Keratinocyte (primary cell): ENCODE measurements at regions not wholly inside any gene's neighbourhood (a gene's known extent, or its start where the extent isn't known, plus 50 kb on each side); places are given as distances from the start of the nearest gene placed in this dataset.

Experiments used
- DNase-seq: peaks from one replicate; pipeline ENCODE4 v3.0.0-alpha.2; 2011; ENCODE audit warnings: low read depth, missing footprints, low spot score
- FAIRE-seq: peaks from 2 replicates; lab custom pipeline; 2011; peaks lifted over from hg19 to GRCh38; lab: Jason Lieb, UNC
- H2AFZ ChIP-seq: 2 replicates; pipeline ENCODE4 v1.6.0; 2012; ENCODE audit warnings: low read length, control low read depth, inconsistent platforms; ENCODE audit not compliant: control insufficient read depth
- H3K27ac ChIP-seq: 2 replicates; pipeline ENCODE4 v1.5.1; 2011; ENCODE audit warnings: low read length; ENCODE audit not compliant: control insufficient read depth, insufficient read depth
- H3K27me3 ChIP-seq: 3 replicates; pipeline ENCODE4 v1.6.0; 2011; ENCODE audit warnings: low read length; ENCODE audit not compliant: control insufficient read depth, insufficient read depth; ENCODE audit errors: extremely low read depth
- H3K36me3 ChIP-seq, 2 experiments: 2 replicates in 1 of 2; 3 replicates in 1 of 2; pipeline ENCODE4 v1.5.1; 2011; ENCODE audit warnings: low read length in 2 of 2, mild to moderate bottlenecking in 1 of 2; ENCODE audit not compliant: control insufficient read depth in 2 of 2, insufficient read depth in 2 of 2; ENCODE audit errors: extremely low read depth in 1 of 2
- H3K4me1 ChIP-seq: 3 replicates; pipeline ENCODE4 v1.5.1; 2011; ENCODE audit warnings: low read length; ENCODE audit not compliant: control insufficient read depth, insufficient read depth; ENCODE audit errors: extremely low read depth
- H3K4me2 ChIP-seq: 3 replicates; pipeline ENCODE4 v1.6.0; 2011; ENCODE audit warnings: low read depth, low read length; ENCODE audit not compliant: control insufficient read depth, insufficient read depth; ENCODE audit errors: extremely low read depth
- H3K4me3 ChIP-seq, 3 experiments: fragments of 200-600 bp in 1 of 3; sonication (generic) in 1 of 3; 2 replicates in 2 of 3; 3 replicates in 1 of 3; pipeline ENCODE4 v1.5.1; 2011 to 2016; ENCODE audit warnings: low read length in 3 of 3, mild to moderate bottlenecking in 3 of 3, control low read depth in 2 of 3, inconsistent platforms in 1 of 3, low read depth in 1 of 3, mixed read lengths in 1 of 3, mixed run types in 1 of 3, moderate library complexity in 1 of 3; ENCODE audit not compliant: control insufficient read depth in 2 of 3, insufficient read depth in 2 of 3; ENCODE audit errors: extremely low read depth in 1 of 3
- H3K79me2 ChIP-seq: 2 replicates; pipeline ENCODE4 v1.6.0; 2012; ENCODE audit warnings: low read length; ENCODE audit not compliant: control insufficient read depth, insufficient read depth
- H3K9ac ChIP-seq: 3 replicates; pipeline ENCODE4 v1.6.0; 2011; ENCODE audit warnings: low read length; ENCODE audit not compliant: control insufficient read depth, insufficient read depth; ENCODE audit errors: extremely low read depth
- H3K9me1 ChIP-seq: 3 replicates; pipeline ENCODE4 v1.6.0; 2011; ENCODE audit warnings: low read length; ENCODE audit not compliant: control insufficient read depth, insufficient read depth; ENCODE audit errors: extremely low read depth
- H3K9me3 ChIP-seq: 2 replicates; pipeline ENCODE4 v1.5.1; 2012; ENCODE audit warnings: low read depth, low read length; ENCODE audit not compliant: control insufficient read depth
- H4K20me1 ChIP-seq: 3 replicates; pipeline ENCODE4 v1.6.0; 2011; ENCODE audit warnings: low read length; ENCODE audit not compliant: control insufficient read depth, insufficient read depth; ENCODE audit errors: extremely low read depth
- EZH2 ChIP-seq: IDR thresholded peaks from one replicate; pipeline ENCODE4 v1.6.1; 2012; ENCODE audit warnings: inconsistent platforms, mild to moderate bottlenecking, low read length, moderate library complexity
- dilution Hi-C: fragments of 300-500 bp; cut with MboI; formaldehyde crosslinking; loops from one replicate; pipeline ENCODE4 v1.7.0; 2020; ENCODE audit warnings: low sequenced_read_pairs; ENCODE audit not compliant: extremely low pct_ligation_motif_present
- TF ChIP-seq, protein P1 (sequence below), 3 experiments: IDR thresholded peaks in 1 of 3; conservative IDR thresholded peaks in 1 of 3; optimal IDR thresholded peaks in 1 of 3; 2 replicates in 2 of 3; 3 replicates in 1 of 3; pipeline versions ENCODE3 to v1.5.1; 2011; ENCODE audit warnings: low read length in 3 of 3, mild to moderate bottlenecking in 3 of 3, moderate library complexity in 2 of 3, control low read depth in 1 of 3, inconsistent platforms in 1 of 3; ENCODE audit not compliant: insufficient read depth in 2 of 3; ENCODE audit errors: extremely low read depth in 1 of 3

GRCh38 chr21:30033441-30033840, 93.6 kb upstream of the GRIK1 start:
- no peak for DNase-seq
- Histone ChIP-seq H3K9me1 (no peaks in the 10 kb centered on the region), H3K4me1 (no peaks in the 10 kb centered on the region), H4K20me1 (no peaks in the 10 kb centered on the region), H3K36me3 (no peaks in the 10 kb centered on the region), H3K27me3 (no peaks in the 10 kb centered on the region), H3K9ac (no peak overlapping the region), H3K4me3 (no peak overlapping the region), H3K4me2 (no peak overlapping the region), H2AFZ (no peak overlapping the region), H3K27ac (no peak overlapping the region), H3K79me2 (no peaks in the 10 kb centered on the region), H3K9me3 (no peaks in the 10 kb centered on the region)
- dilution Hi-C loops, result no loop called here
- TF ChIP-seq EZH2, result no peak
- TF ChIP-seq, protein P1, sequence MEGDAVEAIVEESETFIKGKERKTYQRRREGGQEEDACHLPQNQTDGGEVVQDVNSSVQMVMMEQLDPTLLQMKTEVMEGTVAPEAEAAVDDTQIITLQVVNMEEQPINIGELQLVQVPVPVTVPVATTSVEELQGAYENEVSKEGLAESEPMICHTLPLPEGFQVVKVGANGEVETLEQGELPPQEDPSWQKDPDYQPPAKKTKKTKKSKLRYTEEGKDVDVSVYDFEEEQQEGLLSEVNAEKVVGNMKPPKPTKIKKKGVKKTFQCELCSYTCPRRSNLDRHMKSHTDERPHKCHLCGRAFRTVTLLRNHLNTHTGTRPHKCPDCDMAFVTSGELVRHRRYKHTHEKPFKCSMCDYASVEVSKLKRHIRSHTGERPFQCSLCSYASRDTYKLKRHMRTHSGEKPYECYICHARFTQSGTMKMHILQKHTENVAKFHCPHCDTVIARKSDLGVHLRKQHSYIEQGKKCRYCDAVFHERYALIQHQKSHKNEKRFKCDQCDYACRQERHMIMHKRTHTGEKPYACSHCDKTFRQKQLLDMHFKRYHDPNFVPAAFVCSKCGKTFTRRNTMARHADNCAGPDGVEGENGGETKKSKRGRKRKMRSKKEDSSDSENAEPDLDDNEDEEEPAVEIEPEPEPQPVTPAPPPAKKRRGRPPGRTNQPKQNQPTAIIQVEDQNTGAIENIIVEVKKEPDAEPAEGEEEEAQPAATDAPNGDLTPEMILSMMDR (optimal IDR thresholded peaks at IDR 0.05 in 1 of 3, IDR thresholded peaks at IDR 0.05 in 1 of 3, conservative IDR thresholded peaks at IDR 0.05 in 1 of 3; ENCODE audit: extremely low read depth in 1 of 3, insufficient read depth in 2 of 3, low read length in 3 of 3), result no peak
- FAIRE-seq, result no peak

DNA sequence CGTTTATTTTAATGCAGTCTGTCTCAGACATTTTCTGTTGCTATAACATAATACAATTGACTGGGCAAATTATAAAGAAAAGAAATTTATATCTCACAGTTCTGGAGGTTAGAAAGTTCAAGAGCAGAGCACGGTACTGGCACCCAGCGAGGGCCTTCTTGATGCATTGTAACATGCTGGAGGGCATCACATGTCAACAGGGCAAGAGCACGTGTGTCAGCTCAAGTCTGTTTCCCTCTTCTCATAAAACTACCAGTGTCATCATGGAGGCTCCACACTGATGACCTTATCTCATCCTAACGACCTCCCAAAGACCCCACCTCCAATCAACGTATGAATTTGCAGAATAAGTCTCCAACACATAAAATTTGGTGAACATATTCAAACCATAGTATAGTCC, 90.6 kb upstream of the GRIK1 start:
- dilution Hi-C loops, result no loop called here
- H3K4me3 ChIP-seq, result no peak overlapping the region
- no peak for FAIRE-seq

More for the DNA sequence above, 90.6 kb upstream of the GRIK1 start:
- no peak for DNase-seq
- H3K27me3 ChIP-seq, result no peaks in the 10 kb centered on the region
- no peaks in the 10 kb centered on the region for H3K36me3 ChIP-seq
- H3K27ac ChIP-seq, result no peak overlapping the region
- no peaks in the 10 kb centered on the region for H3K4me1 ChIP-seq
- no peaks in the 10 kb centered on the region for H4K20me1 ChIP-seq
- H3K79me2 ChIP-seq, result no peaks in the 10 kb centered on the region
- no peak overlapping the region for H2AFZ ChIP-seq
- H3K4me2 ChIP-seq, result no peak overlapping the region
- no peak overlapping the region for H3K9ac ChIP-seq
- no peaks in the 10 kb centered on the region for H3K9me3 ChIP-seq
- H3K9me1 ChIP-seq, result no peaks in the 10 kb centered on the region
- no peak for TF ChIP-seq EZH2
- TF ChIP-seq, protein P1 (optimal IDR thresholded peaks at IDR 0.05 in 1 of 3, IDR thresholded peaks at IDR 0.05 in 1 of 3, conservative IDR thresholded peaks at IDR 0.05 in 1 of 3; ENCODE audit: extremely low read depth in 1 of 3, insufficient read depth in 2 of 3, low read length in 3 of 3), result no peak
